PC-9 (cell line): ENCODE measurements at regions not wholly inside any gene's neighbourhood (a gene's known extent, or its start where the extent isn't known, plus 50 kb on each side); places are given as distances from the start of the nearest gene placed in this dataset.

ENCODE experiments used
- BruUV-seq: library from RNA; stranded (reverse); fragments of 400-500 nt; replicated peaks from 2 replicates; lab custom pipeline; 2021; lab: Mats Ljungman, UMichigan
- CTCF ChIA-PET: fragments of 300-600 bp; sonication (Branson Sonifier 250); formaldehyde crosslinking; loops from one replicate; lab custom pipeline; 2022; ENCODE audit warnings: antibody characterized with exemption; lab: Charles Lee
- POLR2A ChIA-PET: fragments of 300-600 bp; sonication (Branson Sonifier 250); formaldehyde crosslinking; loops from one replicate; lab custom pipeline; 2022; ENCODE audit warnings: antibody characterized with exemption; ENCODE audit not compliant: unreplicated experiment; lab: Charles Lee
- DNase-seq, 2 experiments: peaks; one replicate each; pipeline versions ENCODE4 v3.0.0 to v3.0.0-alpha.2; 2015 to 2022; ENCODE audit warnings: mixed read lengths in 1 of 2
- H2AFZ ChIP-seq: fragments of 200-600 bp; sonication (generic); 2 replicates; pipeline ENCODE4 v1.8.1; 2017; ENCODE audit warnings: antibody characterized with exemption
- H3F3A ChIP-seq: fragments of 200-600 bp; sonication (generic); 2 replicates; pipeline ENCODE4 v1.8.1; 2017; ENCODE audit warnings: antibody characterized with exemption, mild to moderate bottlenecking, low read depth; ENCODE audit not compliant: insufficient read depth
- H3K27ac ChIP-seq: fragments of 200-600 bp; sonication (generic); 2 replicates; pipeline ENCODE4 v1.6.1; 2016; ENCODE audit warnings: mixed run types
- H3K27me3 ChIP-seq: fragments of 200-600 bp; sonication (generic); 2 replicates; pipeline ENCODE4 v1.6.1; 2016; ENCODE audit warnings: low read depth, mixed run types; ENCODE audit not compliant: insufficient read depth
- H3K36me3 ChIP-seq: fragments of 200-600 bp; sonication (generic); 2 replicates; pipeline ENCODE4 v1.6.1; 2016; ENCODE audit warnings: low read depth, mixed run types
- H3K4me1 ChIP-seq: fragments of 200-600 bp; sonication (generic); replicated peaks from 2 replicates; pipeline ENCODE4 v1.6.1; 2016; ENCODE audit warnings: mixed run types; ENCODE audit not compliant: insufficient read depth
- H3K4me2 ChIP-seq: fragments of 200-600 bp; sonication (generic); 2 replicates; pipeline ENCODE4 v1.6.1; 2017; ENCODE audit warnings: mixed run types
- H3K4me3 ChIP-seq: fragments of 200-600 bp; sonication (generic); 2 replicates; pipeline ENCODE4 v1.6.1; 2016; ENCODE audit warnings: mixed run types
- H3K79me2 ChIP-seq: fragments of 200-600 bp; sonication (generic); 2 replicates; pipeline ENCODE4 v1.6.1; 2017; ENCODE audit warnings: low read depth, mixed run types
- H3K9me2 ChIP-seq: fragments of 200-600 bp; sonication (generic); 2 replicates; pipeline ENCODE4 v1.8.1; 2017; ENCODE audit warnings: mild to moderate bottlenecking; ENCODE audit not compliant: insufficient read depth
- H3K9me3 ChIP-seq: fragments of 200-600 bp; sonication (generic); 2 replicates; pipeline ENCODE4 v1.8.1; 2016; ENCODE audit warnings: low read depth; ENCODE audit not compliant: insufficient read depth
- H4K20me1 ChIP-seq: fragments of 200-600 bp; sonication (generic); 2 replicates; pipeline ENCODE4 v1.8.1; 2017; ENCODE audit not compliant: insufficient read depth
- EZH2 ChIP-seq: fragments of 200-600 bp; sonication (generic); IDR thresholded peaks from 2 replicates; pipeline ENCODE4 v1.8.0; 2017; ENCODE audit warnings: antibody characterized with exemption, low read depth
- intact Hi-C: fragments of 100-400 bp; cut with micrococcal nuclease; formaldehyde crosslinking; loops from one replicate; pipeline ENCODE4 v1.10.0; 2022; ENCODE audit not compliant: unreplicated experiment
- TF ChIP-seq, protein P1 (sequence below): fragments of 200-600 bp; sonication (generic); conservative IDR thresholded peaks from 2 replicates; pipeline ENCODE4 v1.6.1; 2017; ENCODE audit warnings: mixed run types, antibody characterized with exemption, mild to moderate bottlenecking, moderate library complexity

DNA sequence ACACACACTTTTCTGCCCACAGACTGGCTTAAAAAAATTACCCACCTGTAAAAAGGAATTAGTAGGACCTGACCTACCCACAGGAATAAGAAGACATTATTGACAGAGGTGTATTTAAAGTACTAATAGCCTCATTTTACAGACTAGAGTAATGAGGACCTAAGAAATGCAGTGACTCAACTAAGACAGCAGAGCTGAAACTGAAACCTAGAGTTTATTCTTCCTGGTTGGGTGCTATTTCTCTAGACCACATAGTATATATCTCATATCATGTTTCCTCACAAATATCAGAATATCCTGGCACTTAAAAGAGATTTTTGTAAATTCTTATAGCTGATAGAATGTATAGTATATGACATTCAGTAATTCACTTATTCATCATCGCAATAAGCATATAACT, 435.0 kb downstream of the MAGEE1 start:
- Histone ChIP-seq H3K36me3 (no peaks in the 10 kb centered on the region), H3K9me2 (no peaks in the 10 kb centered on the region), H3K4me1 (no peaks in the 10 kb centered on the region), H4K20me1 (no peaks in the 10 kb centered on the region), H3K79me2 (no peaks in the 10 kb centered on the region), H3K4me2 (no peak overlapping the region), H2AFZ (no peak overlapping the region), H3K4me3 (no peak overlapping the region), H3K27me3 (no peaks in the 10 kb centered on the region), H3K9me3 (no peaks in the 10 kb centered on the region), H3F3A (no peaks in the 10 kb centered on the region), H3K27ac (no peak overlapping the region)
- POLR2A ChIA-PET: no interaction called here
- intact Hi-C loops: no loop called here
- no peak for DNase-seq
- TF ChIP-seq, protein P1, sequence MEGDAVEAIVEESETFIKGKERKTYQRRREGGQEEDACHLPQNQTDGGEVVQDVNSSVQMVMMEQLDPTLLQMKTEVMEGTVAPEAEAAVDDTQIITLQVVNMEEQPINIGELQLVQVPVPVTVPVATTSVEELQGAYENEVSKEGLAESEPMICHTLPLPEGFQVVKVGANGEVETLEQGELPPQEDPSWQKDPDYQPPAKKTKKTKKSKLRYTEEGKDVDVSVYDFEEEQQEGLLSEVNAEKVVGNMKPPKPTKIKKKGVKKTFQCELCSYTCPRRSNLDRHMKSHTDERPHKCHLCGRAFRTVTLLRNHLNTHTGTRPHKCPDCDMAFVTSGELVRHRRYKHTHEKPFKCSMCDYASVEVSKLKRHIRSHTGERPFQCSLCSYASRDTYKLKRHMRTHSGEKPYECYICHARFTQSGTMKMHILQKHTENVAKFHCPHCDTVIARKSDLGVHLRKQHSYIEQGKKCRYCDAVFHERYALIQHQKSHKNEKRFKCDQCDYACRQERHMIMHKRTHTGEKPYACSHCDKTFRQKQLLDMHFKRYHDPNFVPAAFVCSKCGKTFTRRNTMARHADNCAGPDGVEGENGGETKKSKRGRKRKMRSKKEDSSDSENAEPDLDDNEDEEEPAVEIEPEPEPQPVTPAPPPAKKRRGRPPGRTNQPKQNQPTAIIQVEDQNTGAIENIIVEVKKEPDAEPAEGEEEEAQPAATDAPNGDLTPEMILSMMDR: no peak
- no peak for TF ChIP-seq EZH2
- BruUV-seq: no TSS peak
- CTCF ChIA-PET: no interaction called here

DNA sequence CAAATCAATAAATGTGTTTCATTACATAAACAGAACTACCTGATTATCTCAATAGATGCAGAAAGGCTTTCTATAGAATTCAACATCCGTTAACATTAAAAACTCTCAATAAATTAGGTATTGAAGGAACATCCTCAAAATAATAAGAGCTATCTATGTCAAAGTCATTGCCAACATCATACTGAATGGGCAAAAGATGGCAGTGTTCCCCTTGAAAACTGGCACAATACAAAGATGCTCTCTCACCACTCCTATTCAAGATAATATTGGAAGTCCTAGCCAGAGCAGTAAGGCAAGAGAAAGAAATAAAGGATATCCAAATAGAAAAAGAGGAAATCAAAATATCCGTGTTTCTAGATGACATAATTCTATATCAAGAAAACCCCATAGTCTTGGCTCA, 466.4 kb downstream of the MAGEE1 start:
- no peak for DNase-seq
- no peaks in the 10 kb centered on the region for H3K27me3 ChIP-seq
- H3K27ac ChIP-seq: no peak overlapping the region
- no peaks in the 10 kb centered on the region for H4K20me1 ChIP-seq
- intact Hi-C loops: no loop called here
- no peaks in the 10 kb centered on the region for H3K36me3 ChIP-seq
- CTCF ChIA-PET: no interaction called here
- H3F3A ChIP-seq: no peaks in the 10 kb centered on the region
- no peaks in the 10 kb centered on the region for H3K9me2 ChIP-seq
- no peak overlapping the region for H3K4me2 ChIP-seq
- no peaks in the 10 kb centered on the region for H3K4me1 ChIP-seq
- POLR2A ChIA-PET: no interaction called here
- no TSS peak for BruUV-seq
- H2AFZ ChIP-seq: no peak overlapping the region
- TF ChIP-seq EZH2: no peak
- TF ChIP-seq, protein P1: no peak
- no peaks in the 10 kb centered on the region for H3K9me3 ChIP-seq
- no peak overlapping the region for H3K4me3 ChIP-seq
- H3K79me2 ChIP-seq: no peaks in the 10 kb centered on the region

DNA sequence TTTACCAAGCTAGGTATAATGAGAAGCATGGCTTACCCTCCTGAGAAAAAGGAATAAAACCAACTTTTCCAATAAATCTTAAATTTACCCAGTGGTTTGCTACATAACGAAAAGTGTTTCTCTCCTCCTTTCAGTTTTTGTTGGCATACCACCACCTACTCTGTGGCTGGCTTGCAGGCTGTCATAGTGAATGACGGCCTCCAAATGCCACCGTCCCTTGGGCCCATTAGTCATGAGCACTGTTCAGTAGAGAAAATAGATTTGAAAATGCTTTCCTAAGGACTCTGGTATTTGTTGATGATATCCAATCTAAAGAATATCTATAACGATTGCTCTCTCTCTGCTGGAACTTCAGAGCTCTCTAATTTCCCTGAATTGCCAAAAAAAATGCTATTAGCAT, 488.3 kb downstream of the MAGEE1 start:
- Histone ChIP-seq H3K79me2 (no peaks in the 10 kb centered on the region), H3F3A (no peaks in the 10 kb centered on the region), H4K20me1 (no peaks in the 10 kb centered on the region), H3K27me3 (no peaks in the 10 kb centered on the region), H3K4me2 (no peak overlapping the region), H3K27ac (no peak overlapping the region), H2AFZ (no peak overlapping the region), H3K36me3 (no peaks in the 10 kb centered on the region), H3K9me3 (no peaks in the 10 kb centered on the region), H3K9me2 (no peaks in the 10 kb centered on the region), H3K4me3 (no peak overlapping the region), H3K4me1 (no peaks in the 10 kb centered on the region)
- no peak for DNase-seq
- intact Hi-C loops: no loop called here
- no peak for TF ChIP-seq EZH2
- TF ChIP-seq, protein P1: no peak
- BruUV-seq: no TSS peak
- CTCF ChIA-PET: no interaction called here
- POLR2A ChIA-PET: no interaction called here
